ENCODE measurements at regions not wholly inside any gene's neighbourhood (a gene's known extent, or its start where the extent isn't known, plus 50 kb on each side); places are given as distances from the start of the nearest gene placed in this dataset.

DNA sequence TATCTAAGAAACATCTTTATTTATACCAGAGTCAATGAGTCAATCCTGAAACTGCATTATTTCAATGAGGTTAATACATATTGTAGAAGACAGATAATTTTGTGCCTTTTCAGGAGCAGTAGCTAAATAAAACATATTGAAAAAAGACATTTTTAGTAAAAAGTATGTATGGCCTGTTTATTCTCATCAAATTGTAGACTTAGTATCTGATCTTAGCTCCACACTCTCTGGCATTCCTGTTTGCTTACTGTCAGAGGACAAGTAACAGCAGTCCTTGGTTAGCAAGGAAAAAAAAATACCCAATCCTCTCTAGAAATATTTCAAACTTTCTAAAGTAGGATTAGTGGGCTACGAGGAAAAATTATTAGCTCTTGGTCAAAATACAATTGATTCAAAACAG, 50.5 kb upstream of the GUCY1A1 start:
- no peak for DNase-seq

DNA sequence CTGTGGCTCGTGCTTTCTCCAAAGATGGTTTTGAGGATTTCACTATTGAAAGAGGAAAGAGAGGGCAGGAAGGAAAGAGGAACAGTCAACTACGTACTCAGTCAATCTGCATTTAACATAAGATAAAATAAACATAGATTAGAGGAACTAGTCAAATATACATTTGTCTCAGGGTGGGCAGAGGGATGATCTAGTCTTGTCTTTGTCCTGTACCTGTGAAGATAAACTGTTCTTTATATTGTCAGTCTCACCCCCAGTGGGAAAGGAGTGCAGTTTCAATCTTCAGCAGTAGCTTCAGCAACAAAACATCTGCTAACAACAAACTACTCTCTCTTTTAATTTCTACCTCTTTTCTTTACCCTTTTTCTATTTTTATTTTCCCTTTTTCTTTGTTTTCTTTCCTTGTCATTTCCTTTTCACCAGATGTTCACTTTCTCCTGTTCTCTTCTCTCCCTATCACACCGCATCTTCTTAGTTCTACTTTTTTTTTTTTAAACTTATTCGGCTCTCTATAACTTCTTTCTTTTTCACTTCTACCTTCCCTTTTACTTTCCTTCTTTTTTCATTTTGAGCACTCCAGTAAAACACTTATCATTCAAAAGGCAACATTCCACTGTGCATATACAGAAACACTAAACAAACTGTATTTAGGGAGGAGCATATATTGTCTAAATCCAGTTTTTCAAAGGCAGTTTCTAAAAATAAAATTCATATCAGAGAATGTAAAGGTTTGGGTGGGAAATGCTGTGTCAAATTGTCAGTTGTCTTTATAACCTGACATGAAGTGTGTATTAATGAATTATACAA, 51.4 kb upstream of the GUCY1A1 start:
- DNase-seq = no peak

DNA sequence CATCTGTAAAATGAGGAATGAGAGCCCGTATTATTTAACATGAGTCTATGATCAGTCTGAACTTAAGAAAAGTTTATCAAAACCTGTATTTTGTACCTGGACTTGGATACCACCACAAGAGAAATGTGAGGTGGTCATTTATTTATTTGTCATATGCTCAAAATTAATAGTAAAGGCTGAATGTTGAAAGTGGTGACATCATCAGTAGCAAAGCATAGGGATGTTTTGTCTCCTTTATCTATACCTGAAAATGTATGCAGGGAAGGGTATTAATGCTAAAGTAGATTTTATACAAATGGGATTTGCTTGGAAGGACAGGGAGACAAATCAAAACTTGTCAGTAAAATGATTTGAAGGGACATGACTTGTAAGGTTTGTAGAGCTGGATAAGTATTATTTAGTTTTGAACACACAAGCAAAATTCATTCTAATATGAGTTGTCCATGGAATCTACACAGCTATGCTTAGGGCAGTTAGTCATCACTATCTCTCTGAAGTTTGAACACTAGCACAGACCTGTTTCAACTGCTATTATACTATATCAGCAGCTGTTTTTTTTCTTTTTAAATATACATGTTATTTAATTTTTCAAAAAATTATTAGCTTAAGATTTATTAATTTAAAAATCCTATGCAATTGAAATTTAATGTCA, 52.4 kb upstream of the GUCY1A1 start:
- DNase-seq = no peak

DNA sequence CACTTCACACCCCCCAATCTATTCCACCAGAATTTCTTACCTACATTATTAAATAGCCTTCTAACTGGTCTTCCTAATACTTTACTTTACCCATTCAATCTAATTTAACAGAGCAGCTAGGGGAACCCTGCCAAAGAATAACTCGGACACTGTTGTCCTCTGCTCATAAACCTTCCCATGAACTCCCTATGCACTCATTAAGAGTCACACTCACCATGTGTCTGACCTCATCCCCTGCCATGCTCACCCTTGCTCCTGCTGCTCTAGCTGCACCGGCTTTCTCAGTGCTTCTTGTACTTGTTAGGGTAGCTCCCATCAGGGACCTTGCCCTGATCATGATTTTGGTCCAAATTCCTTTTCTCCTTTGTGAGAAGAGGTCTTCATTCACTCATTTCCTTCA, 54.6 kb upstream of the GUCY1A1 start:
- DNase-seq = no peak

DNA sequence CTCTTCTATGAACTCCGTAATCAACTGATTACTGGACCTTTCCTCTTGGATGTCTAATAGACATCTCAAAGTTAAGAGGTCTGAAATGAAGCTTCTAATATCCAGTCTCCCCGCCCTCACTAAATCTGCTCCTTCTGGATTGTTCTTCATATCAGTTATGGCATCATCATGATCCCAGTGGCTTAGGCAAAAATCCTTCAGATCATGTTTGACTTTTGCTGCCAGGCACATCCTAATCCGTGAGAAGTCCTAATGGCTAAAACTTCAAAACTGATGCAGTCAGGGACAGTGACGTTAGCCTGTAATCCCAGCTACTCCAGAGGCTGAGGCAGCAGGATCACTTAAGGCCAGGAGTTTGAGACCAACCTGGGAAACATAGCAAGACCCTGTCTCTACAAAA, 55.1 kb upstream of the GUCY1A1 start:
- no peak for DNase-seq

DNA sequence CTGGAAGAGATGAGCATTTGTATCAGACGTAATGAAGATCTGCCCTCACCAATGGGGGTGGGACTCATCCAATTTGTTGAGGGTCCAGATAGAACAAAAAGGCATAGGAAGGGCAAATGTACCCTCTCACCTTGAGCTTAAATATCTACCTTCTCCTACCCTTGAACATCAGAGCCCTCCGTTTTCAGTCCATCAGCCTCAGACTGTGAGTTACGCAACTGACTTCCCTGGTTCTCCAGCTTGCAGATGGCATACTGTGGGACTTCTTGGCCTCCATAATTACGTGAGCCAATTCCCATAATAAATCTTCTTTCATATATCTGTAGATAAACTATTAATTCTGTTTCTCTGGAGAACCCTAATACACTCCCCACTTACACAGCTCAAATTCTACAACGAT, 56.5 kb upstream of the GUCY1A1 start:
- DNase-seq = no peak

DNA sequence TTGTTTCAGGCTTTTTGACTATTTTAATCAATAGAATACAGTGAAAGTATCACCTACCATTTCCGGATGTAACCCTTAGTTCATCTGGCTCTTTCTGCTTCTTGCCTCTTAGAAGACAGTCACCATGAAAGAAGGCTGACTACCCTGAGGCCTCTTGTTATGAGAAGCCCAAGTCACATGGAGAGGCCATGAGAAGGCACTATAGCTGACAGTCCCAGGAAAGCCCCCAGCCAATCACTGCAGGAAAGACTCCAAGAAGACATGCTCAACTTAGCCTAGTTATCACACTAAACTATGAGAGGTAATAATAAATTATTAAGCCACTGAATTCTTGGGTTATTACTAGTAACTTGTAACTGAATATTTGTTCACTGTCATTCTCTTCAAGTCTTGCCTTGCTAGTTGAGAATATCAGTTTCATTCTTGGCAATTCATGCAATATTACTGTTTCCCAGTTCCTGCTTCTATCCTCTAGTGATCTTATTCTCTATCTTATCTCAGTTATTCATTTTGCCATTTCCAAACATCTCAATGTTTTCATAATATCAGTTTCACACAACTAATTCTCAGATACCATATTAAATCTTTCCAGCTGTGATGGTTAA, 57.1 kb upstream of the GUCY1A1 start:
- DNase-seq = no peak

DNA sequence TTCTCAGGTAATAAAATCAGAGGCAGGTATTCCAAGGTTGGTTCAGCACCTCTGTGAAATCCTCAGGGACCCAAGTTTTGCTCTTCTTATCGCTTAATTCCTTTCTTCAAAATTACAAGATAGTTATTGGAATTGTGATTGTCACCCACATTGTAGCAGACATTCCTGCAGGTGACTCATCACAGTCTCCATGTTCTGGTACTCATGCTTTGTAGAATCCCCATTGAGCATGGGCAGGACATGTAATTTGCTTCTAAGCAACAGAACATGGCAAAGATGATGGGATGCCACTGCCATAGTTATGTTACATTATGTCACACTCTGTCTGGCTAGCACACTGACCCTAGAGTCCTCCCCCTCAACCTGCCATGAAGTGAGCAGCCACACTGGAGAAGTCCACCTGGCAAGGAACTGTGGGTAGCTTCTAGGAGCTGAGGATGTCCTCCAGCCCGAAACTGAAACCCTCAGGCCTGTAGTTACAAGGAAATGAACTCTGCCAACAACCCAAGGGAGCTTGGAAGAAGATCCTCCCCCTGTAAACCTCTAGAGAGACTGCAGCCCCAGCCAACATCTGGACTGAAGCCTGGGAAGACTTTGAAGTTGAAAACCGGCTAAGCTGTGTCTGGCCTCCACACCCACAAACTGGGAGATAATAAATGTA, 58.3 kb upstream of the GUCY1A1 start:
- peak in 10 of 56 donors; percentile 1 to 57 (median 15) for DNase-seq

DNA sequence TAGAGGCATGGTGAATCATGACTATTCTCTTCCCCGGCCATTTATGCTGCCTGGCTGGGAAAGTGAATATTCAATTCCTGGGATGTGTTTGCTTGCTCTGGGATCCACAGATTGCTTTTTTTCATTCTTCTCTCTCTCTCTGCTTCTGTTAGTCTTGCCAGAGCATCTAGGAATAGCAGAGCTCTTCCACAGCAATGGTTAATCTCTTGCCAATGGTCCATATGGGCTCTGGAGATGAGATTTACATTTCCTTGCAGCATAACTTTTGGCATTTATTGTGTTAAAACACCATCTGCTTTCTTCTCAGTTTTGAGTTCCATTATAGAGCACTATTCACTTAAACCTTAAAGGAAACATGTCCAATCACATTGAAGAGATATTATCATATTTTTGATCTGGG, 59.2 kb upstream of the GUCY1A1 start:
- DNase-seq = no peak

DNA sequence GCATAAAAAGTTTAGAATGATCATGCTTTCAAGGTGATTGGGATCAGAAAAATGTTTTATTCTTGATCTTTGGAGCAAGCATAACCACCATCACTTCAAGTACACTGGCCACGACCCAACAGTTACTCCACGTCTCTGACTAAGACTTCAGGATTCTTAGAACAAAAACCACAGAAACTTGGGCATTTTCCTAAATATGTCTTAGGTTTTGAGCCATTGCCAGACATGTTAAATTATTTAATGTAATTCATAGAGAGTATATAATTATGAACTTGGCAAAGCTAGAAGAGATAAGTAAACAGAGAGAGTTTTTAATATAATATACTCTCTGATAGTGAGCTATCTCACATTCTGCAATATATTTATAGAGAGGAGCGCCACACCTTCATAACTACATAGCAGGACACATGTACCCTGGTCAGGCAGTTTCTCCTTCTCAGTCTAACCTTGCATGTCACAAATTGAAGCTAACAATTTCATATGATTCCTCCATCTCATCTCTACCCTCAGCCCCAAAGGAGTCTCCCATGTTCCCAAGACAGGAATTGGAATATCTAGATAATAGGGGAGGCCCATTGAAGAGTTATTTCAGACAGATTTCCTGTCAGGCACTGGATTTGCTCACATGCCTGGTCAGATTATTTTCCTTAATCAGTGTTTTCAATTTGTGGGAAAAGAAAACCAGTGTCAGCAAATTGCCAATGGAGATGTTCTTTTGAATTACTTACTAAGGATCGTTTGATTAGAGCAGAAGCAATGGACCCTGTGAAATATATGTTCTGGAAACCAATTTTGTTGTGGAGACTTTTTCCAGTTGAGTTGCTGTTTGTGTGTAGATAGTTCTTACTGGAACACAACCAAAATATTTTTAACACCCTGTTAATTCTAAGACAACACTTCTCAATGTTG, 61.7 kb upstream of the GUCY1A1 start:
- no peak for DNase-seq

DNA sequence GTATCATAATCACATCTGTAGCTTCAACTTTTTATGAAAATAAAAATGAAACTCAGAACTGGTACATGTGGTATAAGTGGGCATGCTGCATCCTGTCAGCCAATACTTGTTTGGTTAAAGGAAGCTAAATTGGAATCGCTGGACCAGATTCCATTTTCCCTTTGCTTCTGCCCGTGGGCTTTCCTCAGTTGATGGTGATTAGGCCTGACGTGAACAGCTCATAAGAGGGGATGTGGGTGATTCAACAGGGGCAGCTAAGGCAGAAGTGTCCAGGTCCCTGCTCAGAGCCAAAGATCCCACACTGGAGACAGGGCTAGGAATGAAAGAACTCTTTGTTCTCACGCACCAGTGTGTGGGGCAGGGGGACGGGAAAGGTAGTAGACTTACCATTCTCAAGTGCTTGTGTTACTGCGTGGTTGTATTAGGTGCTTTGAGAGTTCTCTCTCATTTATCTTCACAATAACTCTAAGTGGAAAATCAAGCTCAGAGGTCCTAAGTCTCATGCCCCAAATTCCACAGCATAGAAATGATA, 63.2 kb upstream of the GUCY1A1 start:
- DNase-seq = no peak

DNA sequence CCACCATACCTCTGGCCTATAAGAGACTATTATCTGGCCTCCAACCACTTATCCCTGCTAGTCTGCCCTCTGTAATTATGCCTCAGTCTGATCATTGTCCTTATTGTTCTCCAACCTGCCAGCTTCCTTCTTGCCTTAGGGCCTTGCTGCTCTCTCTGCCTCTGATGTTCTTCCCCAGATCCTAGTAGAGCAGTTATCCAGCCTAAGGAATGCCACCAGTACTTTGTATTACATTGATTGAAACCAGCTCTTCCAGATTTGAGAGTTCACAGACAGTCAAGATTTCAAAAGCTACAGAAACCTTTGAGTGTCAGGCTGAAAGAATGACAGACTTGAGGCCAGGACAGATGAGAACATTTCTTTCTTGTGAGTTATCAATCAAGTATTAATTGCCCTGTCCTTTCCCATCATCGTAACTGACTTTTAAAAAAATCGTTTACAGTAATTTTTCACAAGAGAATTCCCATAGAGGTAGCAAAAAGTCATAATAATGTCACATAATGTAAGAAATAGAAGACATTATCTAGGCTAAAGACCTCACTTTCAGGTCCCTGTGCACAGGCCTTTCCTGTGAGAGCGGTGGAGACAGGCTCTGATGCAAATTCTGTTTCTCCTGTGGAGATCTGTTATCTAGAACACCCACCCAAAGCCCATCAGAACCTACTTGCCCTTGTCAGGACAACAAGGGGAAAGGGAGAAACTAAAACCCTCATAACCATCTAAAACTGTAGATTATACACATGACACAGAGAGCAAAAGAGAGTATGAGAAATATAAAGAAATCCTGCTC, 64.1 kb upstream of the GUCY1A1 start:
- no peak for DNase-seq

DNA sequence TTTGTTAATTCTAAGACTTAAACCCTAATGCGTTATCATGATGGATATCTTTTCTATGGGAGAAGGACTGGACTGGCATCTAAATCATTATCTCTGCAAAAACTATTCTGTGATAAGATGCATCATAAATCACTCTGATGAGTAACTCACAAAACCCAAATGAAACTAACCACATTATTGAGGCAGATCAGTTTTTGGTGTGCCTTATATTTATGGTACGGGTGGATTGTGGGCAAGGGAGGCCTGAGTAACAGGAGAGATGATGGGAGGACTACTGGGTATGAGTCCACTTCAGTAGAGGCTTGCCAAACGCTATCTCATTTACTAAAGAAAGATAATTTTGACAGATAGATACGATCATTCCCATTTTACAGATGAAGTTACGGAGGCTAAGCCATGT, 66.4 kb upstream of the GUCY1A1 start:
- DNase-seq = no peak

DNA sequence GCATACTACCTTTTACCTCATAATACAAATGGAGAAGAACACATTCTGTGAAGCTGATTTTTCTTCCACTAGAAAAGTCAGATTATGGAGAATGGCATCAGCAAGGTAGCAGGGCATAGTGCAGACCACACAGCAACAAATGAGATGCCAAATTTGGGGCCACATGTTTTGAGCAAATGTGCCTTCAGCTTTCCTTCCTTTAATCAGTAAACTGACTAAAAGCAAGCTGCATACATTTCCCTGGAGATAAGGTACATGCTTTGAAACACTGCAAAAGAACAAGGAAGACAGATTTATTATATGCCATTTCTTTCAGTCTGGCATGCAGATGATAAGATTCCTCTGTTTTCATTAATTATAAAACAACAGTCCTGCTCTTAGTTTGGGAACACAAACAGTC, 67.1 kb upstream of the GUCY1A1 start:
- no peak for DNase-seq

DNA sequence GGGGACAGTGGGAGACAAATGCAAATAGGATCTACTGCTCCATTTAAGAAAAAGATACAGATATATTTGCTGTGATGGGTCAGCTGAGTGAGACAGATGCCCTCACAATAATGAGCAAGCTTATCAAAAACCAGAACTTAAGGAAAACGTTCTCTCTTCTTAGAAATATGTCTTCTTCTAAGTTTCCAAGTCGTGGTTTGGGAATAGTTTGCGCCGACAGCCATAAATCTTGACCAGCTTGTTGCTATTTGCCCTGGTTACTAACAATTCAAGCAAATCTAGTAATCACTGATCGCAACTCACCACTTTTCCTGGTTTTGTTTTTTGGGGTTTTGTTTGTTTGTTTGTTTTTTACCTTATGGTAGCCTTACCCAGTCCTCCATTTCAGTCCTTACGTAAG, 67.6 kb upstream of the GUCY1A1 start:
- DNase-seq = no peak

DNA sequence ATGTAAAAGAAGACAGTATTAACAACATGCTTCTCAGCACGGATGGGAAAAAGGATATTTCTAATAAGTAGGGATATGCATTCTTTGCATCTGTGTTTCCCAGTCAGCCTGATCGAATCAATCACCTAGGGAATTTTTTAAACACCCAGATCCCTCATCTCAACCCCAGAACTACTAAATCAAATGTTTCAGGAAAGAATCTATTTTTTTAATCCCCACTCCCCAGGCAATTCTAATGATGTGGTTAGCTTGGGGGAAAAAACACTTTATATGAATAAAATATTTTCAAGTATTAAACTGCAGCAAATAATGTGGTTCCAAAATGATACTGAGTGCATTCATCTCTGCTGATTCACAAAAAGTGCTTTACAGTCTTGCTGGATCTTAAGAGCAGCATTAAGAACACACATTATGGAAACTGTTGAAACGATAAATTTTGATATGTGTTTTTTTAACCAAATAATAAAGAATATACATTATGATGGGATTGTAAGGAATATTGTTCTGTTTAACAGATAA, 68.7 kb upstream of the GUCY1A1 start:
- no peak for DNase-seq

DNA sequence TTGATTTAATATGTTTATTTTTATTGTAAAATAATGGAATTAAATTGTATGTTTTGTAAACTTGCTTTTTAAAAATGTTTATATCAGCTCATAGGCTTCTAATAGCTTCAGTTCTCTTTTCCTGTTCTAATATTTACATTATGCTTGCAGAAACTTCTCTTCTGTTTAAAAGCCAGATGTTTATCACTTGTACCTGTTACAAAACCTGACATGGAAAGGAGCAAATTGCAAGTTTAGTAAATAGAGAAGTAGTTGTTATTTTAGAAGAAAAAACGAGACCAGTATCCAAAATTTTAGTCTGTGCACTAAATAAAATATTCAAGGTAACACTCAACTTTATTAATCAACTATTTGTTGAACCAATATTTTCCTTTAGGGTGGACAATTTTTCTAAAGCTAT, 69.4 kb upstream of the GUCY1A1 start:
- no peak for DNase-seq

DNA sequence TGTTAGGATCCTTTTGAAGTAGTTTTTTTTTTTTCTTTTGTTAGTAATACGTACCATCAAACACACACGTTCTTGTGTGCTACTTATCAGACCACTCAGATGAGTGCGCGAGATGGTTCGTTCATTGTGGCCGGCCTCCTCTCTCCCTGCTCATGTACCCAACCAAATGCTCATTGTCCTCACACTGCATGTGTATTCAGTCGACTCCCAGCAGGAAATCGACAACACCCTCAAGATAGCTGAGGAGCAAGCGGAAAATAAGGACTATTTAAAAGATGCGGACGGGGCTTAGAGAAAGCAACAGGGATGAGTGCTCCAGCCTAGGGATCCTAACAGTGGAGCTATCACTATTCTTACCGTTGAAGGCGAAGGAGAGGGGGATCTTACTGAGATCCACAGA, 72.9 kb upstream of the GUCY1A1 start:
- DNase-seq = no peak

DNA sequence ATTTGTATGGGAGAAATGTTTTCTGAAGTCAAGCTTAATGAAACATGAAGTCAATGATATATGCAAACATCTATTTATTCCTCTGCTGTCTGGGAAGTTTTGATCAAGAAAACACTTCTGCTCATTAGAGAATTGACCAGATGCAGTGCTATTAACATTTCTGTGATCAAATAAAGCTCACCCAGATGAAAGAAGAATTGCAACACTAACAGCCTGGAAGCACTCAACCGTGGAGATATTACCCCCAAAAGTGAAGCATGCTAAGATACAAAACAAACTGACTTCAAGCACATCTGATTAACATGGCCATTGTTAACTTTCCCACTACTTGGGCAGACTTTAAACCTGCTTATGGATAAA, 73.7 kb upstream of the GUCY1A1 start:
- DNase-seq = no peak
